ENCODE measurements at regions not wholly inside any gene's neighbourhood (a gene's known extent, or its start where the extent isn't known, plus 50 kb on each side); places are given as distances from the start of the nearest gene placed in this dataset.

DNA sequence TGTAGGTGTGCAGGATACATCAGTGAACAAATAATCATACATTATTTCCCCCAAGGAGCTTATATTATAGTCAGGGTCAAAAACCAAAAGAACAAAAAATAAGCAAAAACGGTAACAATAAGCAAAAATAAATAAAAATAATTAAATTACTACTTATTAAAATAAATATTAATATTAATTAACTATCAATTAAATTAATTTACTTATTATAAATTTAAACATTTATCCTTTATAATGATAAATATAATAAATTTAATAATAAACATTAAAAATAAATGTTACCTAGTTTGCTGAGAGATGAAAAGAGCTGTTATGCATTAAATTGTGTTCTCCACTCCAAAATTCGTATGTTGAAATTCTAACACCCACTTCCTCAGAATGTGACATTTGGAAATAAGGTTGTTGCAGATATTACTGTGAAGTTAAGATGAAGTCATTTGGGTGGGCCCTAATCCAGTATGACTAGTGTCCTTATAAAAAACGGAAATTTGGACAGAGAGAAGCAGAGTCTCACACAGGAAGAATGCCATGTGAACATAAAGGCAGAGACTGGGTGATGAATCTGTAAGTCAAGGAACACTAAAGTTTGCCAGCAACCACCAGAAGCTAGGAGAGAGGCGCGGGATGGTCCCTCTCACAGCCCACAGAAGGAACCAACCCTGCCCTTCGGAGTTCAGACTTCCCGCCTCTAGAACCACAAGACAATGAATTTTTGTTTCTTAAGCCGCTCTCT lies 67.2 kb upstream of the IBSP start:
- H3K36me3 ChIP-seq = no peaks in the 10 kb centered on the region
- no peak for TF ChIP-seq POLR2A (IDR thresholded peaks at IDR 0.05)
- TF ChIP-seq, protein P1, sequence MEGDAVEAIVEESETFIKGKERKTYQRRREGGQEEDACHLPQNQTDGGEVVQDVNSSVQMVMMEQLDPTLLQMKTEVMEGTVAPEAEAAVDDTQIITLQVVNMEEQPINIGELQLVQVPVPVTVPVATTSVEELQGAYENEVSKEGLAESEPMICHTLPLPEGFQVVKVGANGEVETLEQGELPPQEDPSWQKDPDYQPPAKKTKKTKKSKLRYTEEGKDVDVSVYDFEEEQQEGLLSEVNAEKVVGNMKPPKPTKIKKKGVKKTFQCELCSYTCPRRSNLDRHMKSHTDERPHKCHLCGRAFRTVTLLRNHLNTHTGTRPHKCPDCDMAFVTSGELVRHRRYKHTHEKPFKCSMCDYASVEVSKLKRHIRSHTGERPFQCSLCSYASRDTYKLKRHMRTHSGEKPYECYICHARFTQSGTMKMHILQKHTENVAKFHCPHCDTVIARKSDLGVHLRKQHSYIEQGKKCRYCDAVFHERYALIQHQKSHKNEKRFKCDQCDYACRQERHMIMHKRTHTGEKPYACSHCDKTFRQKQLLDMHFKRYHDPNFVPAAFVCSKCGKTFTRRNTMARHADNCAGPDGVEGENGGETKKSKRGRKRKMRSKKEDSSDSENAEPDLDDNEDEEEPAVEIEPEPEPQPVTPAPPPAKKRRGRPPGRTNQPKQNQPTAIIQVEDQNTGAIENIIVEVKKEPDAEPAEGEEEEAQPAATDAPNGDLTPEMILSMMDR (IDR thresholded peaks at IDR 0.05) = no peak
- TF ChIP-seq EP300 (IDR thresholded peaks at IDR 0.05) = no peak
- WGBS, 2 donors = 59 to 60% methylated on average over 8 of the region's 8 CpGs
- no peaks in the 10 kb centered on the region for H3K27me3 ChIP-seq
- no peak overlapping the region for H3K4me3 ChIP-seq
- no peak overlapping the region for H3K27ac ChIP-seq
- no peaks in the 10 kb centered on the region for H3K4me1 ChIP-seq
- H3K9me3 ChIP-seq = no peaks in the 10 kb centered on the region
- DNase-seq (ENCODE audit: low spot score in 2 of 2) = no peak

DNA sequence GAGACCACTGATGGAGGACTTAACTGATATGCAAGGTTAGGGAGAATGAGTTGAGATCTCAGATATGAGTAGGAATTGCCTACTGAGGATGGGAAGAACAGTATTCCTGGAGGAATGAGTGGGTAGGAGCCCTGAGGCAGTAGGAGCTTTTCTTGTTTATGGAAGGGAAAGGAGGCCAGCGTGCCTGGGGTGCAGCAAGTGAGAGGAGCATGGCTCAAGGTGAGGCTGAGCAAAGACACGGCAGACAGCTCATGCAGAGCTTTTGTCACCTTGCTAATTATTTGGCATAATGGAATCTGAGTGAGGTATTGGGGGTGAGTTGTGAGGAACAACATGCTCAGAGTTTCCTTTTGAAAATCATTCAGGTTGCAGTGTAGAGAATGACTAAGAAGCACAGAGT lies 65.3 kb upstream of the IBSP start:
- no peak overlapping the region for H3K27ac ChIP-seq
- no peaks in the 10 kb centered on the region for H3K9me3 ChIP-seq
- WGBS, 2 donors = 66 to 79% methylated on average over 2 of the region's 2 CpGs
- H3K4me3 ChIP-seq = no peak overlapping the region
- DNase-seq (ENCODE audit: low spot score in 2 of 2) = no peak
- H3K36me3 ChIP-seq = no peaks in the 10 kb centered on the region
- no peak for TF ChIP-seq POLR2A (IDR thresholded peaks at IDR 0.05)
- H3K27me3 ChIP-seq = no peaks in the 10 kb centered on the region
- H3K4me1 ChIP-seq = no peaks in the 10 kb centered on the region

DNA sequence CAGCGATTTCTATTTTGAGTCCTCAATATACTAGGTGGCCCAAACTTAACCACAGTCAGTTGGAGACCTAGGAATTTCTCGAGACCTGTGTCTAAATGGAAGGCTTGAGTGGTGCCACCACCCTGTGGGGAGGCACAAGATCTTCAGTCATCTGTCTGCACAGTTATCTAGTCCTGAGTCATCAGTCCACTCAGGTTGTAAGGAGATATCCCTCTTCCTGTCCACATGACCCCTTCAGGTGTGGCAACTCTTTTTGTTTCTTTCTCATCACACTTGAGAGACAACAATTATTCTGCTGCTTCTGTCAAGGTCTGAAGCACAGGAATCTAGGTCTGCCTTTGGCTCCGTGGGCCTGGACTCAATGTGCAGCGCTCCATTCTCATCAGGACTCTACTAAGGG lies 64.4 kb upstream of the IBSP start:
- H3K36me3 ChIP-seq = no peaks in the 10 kb centered on the region
- no peak for DNase-seq (ENCODE audit: low spot score in 2 of 2)
- H3K4me3 ChIP-seq = no peak overlapping the region
- TF ChIP-seq, protein P1 (IDR thresholded peaks at IDR 0.05) = no peak
- TF ChIP-seq EP300 (IDR thresholded peaks at IDR 0.05) (no peak), POLR2A (IDR thresholded peaks at IDR 0.05) (no peak)
- no peaks in the 10 kb centered on the region for H3K4me1 ChIP-seq
- H3K27ac ChIP-seq = no peak overlapping the region
- whole genome bisulfite sequencing, 2 donors = 67 to 69% methylated on average over 4 of the region's 4 CpGs
- no peaks in the 10 kb centered on the region for H3K9me3 ChIP-seq
- no peaks in the 10 kb centered on the region for H3K27me3 ChIP-seq

DNA sequence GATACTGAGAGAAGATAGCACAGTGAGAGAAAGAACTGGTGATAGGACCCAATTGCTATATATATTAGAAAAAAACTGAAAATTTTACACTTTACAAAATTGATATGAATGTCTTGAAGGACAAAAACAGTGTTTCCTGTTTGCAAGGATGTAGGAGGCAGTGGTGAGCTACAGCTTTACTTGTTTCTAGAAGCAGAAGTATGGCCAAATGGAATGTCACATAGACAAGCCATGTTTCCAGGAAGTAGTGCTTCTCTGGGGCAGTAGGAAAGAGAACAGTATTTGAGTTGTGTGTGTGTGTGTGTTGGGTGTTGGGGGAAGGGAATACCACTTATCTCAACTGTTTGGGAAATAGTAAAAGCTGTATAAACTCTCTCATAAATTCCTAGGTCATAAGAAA lies 60.9 kb upstream of the IBSP start:
- H3K27ac ChIP-seq = no peak overlapping the region
- no peak for DNase-seq (ENCODE audit: low spot score in 2 of 2)
- no peaks in the 10 kb centered on the region for H3K27me3 ChIP-seq
- H3K9me3 ChIP-seq = no peaks in the 10 kb centered on the region
- H3K4me3 ChIP-seq = no peak overlapping the region
- H3K4me1 ChIP-seq = no peaks in the 10 kb centered on the region
- no peak for TF ChIP-seq EP300 (IDR thresholded peaks at IDR 0.05)
- TF ChIP-seq POLR2A (IDR thresholded peaks at IDR 0.05) = no peak
- TF ChIP-seq, protein P1 (IDR thresholded peaks at IDR 0.05) = no peak
- no peaks in the 10 kb centered on the region for H3K36me3 ChIP-seq

DNA sequence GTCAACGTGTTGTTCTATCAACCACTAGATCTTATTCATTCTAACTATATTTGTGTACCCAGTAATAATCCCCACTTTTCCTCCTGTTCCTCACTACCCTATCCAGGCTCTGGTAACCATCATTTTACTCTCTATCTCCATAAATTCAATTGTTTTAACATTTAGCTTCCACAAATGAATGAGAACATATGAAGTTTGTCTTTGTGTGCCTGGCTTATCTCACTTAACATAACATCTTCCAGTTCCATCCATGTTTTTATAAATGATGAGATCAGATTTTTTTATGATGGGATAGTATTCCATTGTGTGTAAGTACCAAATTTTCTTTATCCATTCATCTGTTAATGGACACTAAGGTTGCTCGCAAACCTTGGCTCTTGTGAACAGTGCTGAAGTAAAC lies 59.9 kb upstream of the IBSP start:
- Histone ChIP-seq H3K36me3 (no peaks in the 10 kb centered on the region), H3K4me1 (no peaks in the 10 kb centered on the region), H3K4me3 (no peak overlapping the region), H3K9me3 (no peaks in the 10 kb centered on the region), H3K27ac (no peak overlapping the region), H3K27me3 (no peaks in the 10 kb centered on the region)
- 87 to 88% methylated on average over 2 of the region's 2 CpGs for WGBS, 2 donors
- TF ChIP-seq, protein P1 (IDR thresholded peaks at IDR 0.05) = no peak
- TF ChIP-seq POLR2A (IDR thresholded peaks at IDR 0.05) (no peak), EP300 (IDR thresholded peaks at IDR 0.05) (no peak)
- no peak for DNase-seq (ENCODE audit: low spot score in 2 of 2)

All from tibial nerve (tissue), 4 donors.